ENCODE measurements at regions not wholly inside any gene's neighbourhood (a gene's known extent, or its start where the extent isn't known, plus 50 kb on each side); places are given as distances from the start of the nearest gene placed in this dataset.

GRCh38 chr7:12747687-12748306, 60.4 kb downstream of the ARL4A start:
- DNase-seq (ENCODE audit: low read depth, low spot score) (peak; percentile 34), FAIRE-seq (peak; percentile 64)
- H3K36me3 ChIP-seq (ENCODE audit: control insufficient read depth in 2 of 2, extremely low read depth in 1 of 2, insufficient read depth in 2 of 2, low read length in 2 of 2), result no peaks in the 10 kb centered on the region
- peaks cover 14% of the 10 kb centered on the region for H3K4me1 ChIP-seq (ENCODE audit: control insufficient read depth, extremely low read depth, insufficient read depth, low read length)
- no TSS peak for BruUV-seq (replicated peaks)
- no peaks in the 10 kb centered on the region for H3K79me2 ChIP-seq (ENCODE audit: control insufficient read depth, insufficient read depth, low read length)
- H2AFZ ChIP-seq (ENCODE audit: low read depth, low read length), result peak overlapping the region; percentile 49
- dilution Hi-C loops (cut with MboI; ENCODE audit: extremely low pct_ligation_motif_present, low sequenced_read_pairs) (no loop called here), intact Hi-C loops (cut with micrococcal nuclease) (no loop called here)
- ChIA-PET CTCF (interaction anchor here (1.5 to 1.7 kb wide), 2 partner anchors 15 to 19 kb away, joined by 3 to 9 read pairs; no protein-coding TSS in a partner anchor), POLR2A (no interaction called here)
- no peak overlapping the region for H3K4me3 ChIP-seq (replicated peaks in 1 of 3; ENCODE audit: insufficient read depth in 1 of 3, low read depth in 1 of 3, low read length in 3 of 3)
- TF ChIP-seq MYC (IDR thresholded peaks at IDR 0.05; ENCODE audit: low read depth, low read length) (no peak), POLR2AphosphoS5 (IDR thresholded peaks at IDR 0.05; ENCODE audit: insufficient read depth, low read depth, low read length) (peak; percentile 33), FOS (IDR thresholded peaks at IDR 0.05; ENCODE audit: borderline replicate concordance, insufficient read depth, low read length) (peak; percentile 69), GATA2 (IDR thresholded peaks at IDR 0.05; ENCODE audit: insufficient read depth, insufficient read length, low read depth, low read length) (peak; percentile 54), JUN (IDR thresholded peaks at IDR 0.05; ENCODE audit: borderline replicate concordance, insufficient read depth, insufficient read length, low read depth) (no peak)
- H3K9me1 ChIP-seq (replicated peaks; ENCODE audit: control insufficient read depth, extremely low read depth, insufficient read depth, low read length), result peaks cover 2% of the 10 kb centered on the region
- H3K27ac ChIP-seq (ENCODE audit: insufficient read depth, low read depth, low read length), result no peak overlapping the region
- no peaks in the 10 kb centered on the region for H4K20me1 ChIP-seq (replicated peaks; ENCODE audit: control insufficient read depth, extremely low read depth, insufficient read depth, low read length)
- no peak overlapping the region for H3K4me2 ChIP-seq (ENCODE audit: insufficient read depth, low read length)
- no peaks in the 10 kb centered on the region for H3K9me3 ChIP-seq (replicated peaks; ENCODE audit: control insufficient read depth, insufficient read depth, low read length)
- no peak overlapping the region for H3K9ac ChIP-seq (replicated peaks; ENCODE audit: extremely low read depth, insufficient read depth, low read length)
- H3K27me3 ChIP-seq (ENCODE audit: control insufficient read depth in 2 of 2, insufficient read depth in 2 of 2, low read length in 2 of 2), result no peaks in the 10 kb centered on the region

- CTCF ChIA-PET, result interaction anchor here (0.8 to 1.0 kb wide), 3 partner anchors 10 to 62 kb away, joined by 3 to 4 read pairs (median 4); partner anchors contain the start of gene ARL4A
- Histone ChIP-seq H3K4me2 (ENCODE audit: insufficient read depth, low read length) (no peak overlapping the region), H3K4me1 (ENCODE audit: control insufficient read depth, extremely low read depth, insufficient read depth, low read length) (peaks cover 14% of the 10 kb centered on the region), H3K9me3 (replicated peaks; ENCODE audit: control insufficient read depth, insufficient read depth, low read length) (no peaks in the 10 kb centered on the region), H3K27me3 (ENCODE audit: control insufficient read depth in 2 of 2, insufficient read depth in 2 of 2, low read length in 2 of 2) (no peaks in the 10 kb centered on the region), H3K79me2 (ENCODE audit: control insufficient read depth, insufficient read depth, low read length) (no peaks in the 10 kb centered on the region), H3K27ac (ENCODE audit: insufficient read depth, low read depth, low read length) (no peak overlapping the region), H3K9ac (replicated peaks; ENCODE audit: extremely low read depth, insufficient read depth, low read length) (no peak overlapping the region), H4K20me1 (replicated peaks; ENCODE audit: control insufficient read depth, extremely low read depth, insufficient read depth, low read length) (no peaks in the 10 kb centered on the region), H2AFZ (ENCODE audit: low read depth, low read length) (no peak overlapping the region), H3K9me1 (replicated peaks; ENCODE audit: control insufficient read depth, extremely low read depth, insufficient read depth, low read length) (peaks cover 2% of the 10 kb centered on the region), H3K36me3 (ENCODE audit: control insufficient read depth in 2 of 2, extremely low read depth in 1 of 2, insufficient read depth in 2 of 2, low read length in 2 of 2) (no peaks in the 10 kb centered on the region), H3K4me3 (replicated peaks in 1 of 3; ENCODE audit: insufficient read depth in 1 of 3, low read depth in 1 of 3, low read length in 3 of 3) (no peak overlapping the region)
- POLR2A ChIA-PET, result interaction anchor here (0.7 kb wide), 1 partner anchor 33 kb away, joined by 8 read pairs; no protein-coding TSS in a partner anchor
- intact Hi-C loops (cut with micrococcal nuclease) (no loop called here), dilution Hi-C loops (cut with MboI; ENCODE audit: extremely low pct_ligation_motif_present, low sequenced_read_pairs) (no loop called here)
- no TSS peak for BruUV-seq (replicated peaks)
- TF ChIP-seq CTCF (IDR thresholded peaks at IDR 0.05; ENCODE audit: extremely low read depth in 1 of 2, insufficient read depth in 1 of 2, low read depth in 1 of 2, low read length in 2 of 2) (no peak), POLR2AphosphoS5 (IDR thresholded peaks at IDR 0.05; ENCODE audit: insufficient read depth, low read depth, low read length) (no peak), JUN (IDR thresholded peaks at IDR 0.05; ENCODE audit: borderline replicate concordance, insufficient read depth, insufficient read length, low read depth) (no peak), FOS (IDR thresholded peaks at IDR 0.05; ENCODE audit: borderline replicate concordance, insufficient read depth, low read length) (no peak), MAX (IDR thresholded peaks at IDR 0.05; ENCODE audit: insufficient read depth, insufficient read length) (no peak), MYC (IDR thresholded peaks at IDR 0.05; ENCODE audit: low read depth, low read length) (no peak), GATA2 (IDR thresholded peaks at IDR 0.05; ENCODE audit: insufficient read depth, insufficient read length, low read depth, low read length) (no peak), POLR2A (IDR thresholded peaks at IDR 0.05; ENCODE audit: low read depth, low read length) (no peak)
- no peak for FAIRE-seq
- DNase-seq (ENCODE audit: low read depth, low spot score), result no peak
These were observed 61.6 kb downstream of the ARL4A start for GRCh38 chr7:12749069-12749468.

Data from endothelial cell of umbilical vein (primary cell).